ENCODE measurements at regions not wholly inside any gene's neighbourhood (a gene's known extent, or its start where the extent isn't known, plus 50 kb on each side); places are given as distances from the start of the nearest gene placed in this dataset.

- no peak for TF ChIP-seq RFX5 (IDR thresholded peaks at IDR 0.05; ENCODE audit: borderline replicate concordance, low read depth, low read length)
- no peak for TF ChIP-seq HDAC6 (IDR thresholded peaks at IDR 0.05; ENCODE audit: low read depth, low read length)
- no peak for TF ChIP-seq YY1 (IDR thresholded peaks at IDR 0.05; ENCODE audit: low read depth, low read length)
- TF ChIP-seq USF2 (IDR thresholded peaks at IDR 0.05; ENCODE audit: low read length): no peak
- TF ChIP-seq EGR1 (IDR thresholded peaks at IDR 0.05; ENCODE audit: borderline replicate concordance, low read depth, low read length): no peak
These were observed 139.4 kb upstream of the SERTAD2 start (continued) for GRCh38 chr2:64792995-64793639.

All from H1 (cell line).